H1 (cell line): ENCODE measurements at regions not wholly inside any gene's neighbourhood (a gene's known extent, or its start where the extent isn't known, plus 50 kb on each side); places are given as distances from the start of the nearest gene placed in this dataset.
A peak's percentile ranks its signal among the peaks of the same experiment; 100 is the strongest.

ENCODE experiments used
- CTCF ChIA-PET: fragments of 300-600 bp; sonication (Branson Sonifier 250); formaldehyde crosslinking; loops from one replicate; lab custom pipeline; 2021; ENCODE audit not compliant: partially characterized antibody; lab: Charles Lee
- POLR2A ChIA-PET: fragments of 300-600 bp; sonication (Branson Sonifier 250); formaldehyde crosslinking; loops from one replicate; lab custom pipeline; 2021; ENCODE audit warnings: inconsistent platforms; ENCODE audit not compliant: partially characterized antibody; lab: Charles Lee
- DNase-seq, 2 experiments: peaks; one replicate each; pipeline versions ENCODE4 v3.0.0 to v3.0.0-alpha.2; 2010 to 2022; ENCODE audit warnings: low spot score in 2 of 2, low read depth in 1 of 2, mixed read lengths in 1 of 2
- FAIRE-seq: peaks from 2 replicates; lab custom pipeline; 2011; peaks lifted over from hg19 to GRCh38; lab: Jason Lieb, UNC
- H2AFZ ChIP-seq: 2 replicates; pipeline ENCODE4 v1.8.1; 2012; ENCODE audit warnings: low read length, inconsistent platforms
- H2AK5ac ChIP-seq: 2 replicates; pipeline ENCODE4 v1.6.1; 2013; ENCODE audit warnings: low read depth, low read length
- H2BK120ac ChIP-seq: replicated peaks from 2 replicates; pipeline ENCODE3; 2013; ENCODE audit warnings: low read depth, low read length, inconsistent platforms
- H2BK12ac ChIP-seq: 2 replicates; pipeline ENCODE4 v1.6.1; 2013; ENCODE audit warnings: low read depth, low read length
- H2BK15ac ChIP-seq: 2 replicates; pipeline ENCODE4 v1.6.1; 2013; ENCODE audit warnings: low read length
- H2BK20ac ChIP-seq: 2 replicates; pipeline ENCODE4 v1.6.1; 2013; ENCODE audit warnings: low read length
- H2BK5ac ChIP-seq: 2 replicates; pipeline ENCODE4 v1.6.1; 2013; ENCODE audit warnings: low read depth, low read length
- H3K14ac ChIP-seq: 2 replicates; pipeline ENCODE4 v1.6.1; 2013; ENCODE audit warnings: inconsistent platforms; ENCODE audit not compliant: insufficient read length
- H3K18ac ChIP-seq: 2 replicates; pipeline ENCODE4 v1.6.1; 2013; ENCODE audit warnings: low read length; ENCODE audit errors: extremely low read depth
- H3K23ac ChIP-seq: 2 replicates; pipeline ENCODE4 v1.6.1; 2013; ENCODE audit warnings: inconsistent platforms; ENCODE audit not compliant: insufficient read length
- H3K23me2 ChIP-seq: 2 replicates; pipeline ENCODE4 v1.6.1; 2013; ENCODE audit warnings: low read depth, low read length
- H3K27ac ChIP-seq: 2 replicates; pipeline ENCODE4 v1.6.1; 2011; ENCODE audit warnings: low read depth, low read length, inconsistent platforms
- H3K27me3 ChIP-seq, 4 experiments: replicated peaks in 1 of 4; 1 replicate in 1 of 4; 2 replicates in 3 of 4; pipeline versions ENCODE4 v1.6.1 to v1.8.1; 2011 to 2013; ENCODE audit warnings: low read length in 3 of 4, mild to moderate bottlenecking in 3 of 4, inconsistent platforms in 2 of 4, mixed read lengths in 2 of 4, moderate library complexity in 1 of 4; ENCODE audit not compliant: control insufficient read depth in 3 of 4, insufficient read depth in 3 of 4; ENCODE audit errors: extremely low read depth in 1 of 4
- H3K36me3 ChIP-seq, 4 experiments: 2 replicates each; pipeline versions ENCODE4 v1.6.1 to v1.8.1; 2011 to 2013; ENCODE audit warnings: mild to moderate bottlenecking in 4 of 4, low read length in 3 of 4, moderate library complexity in 2 of 4, control low read depth in 1 of 4, inconsistent platforms in 1 of 4; ENCODE audit not compliant: insufficient read depth in 4 of 4, control insufficient read depth in 2 of 4
- H3K4ac ChIP-seq: replicated peaks from 2 replicates; pipeline ENCODE3; 2013; ENCODE audit warnings: low read length, low read depth, mixed read lengths, inconsistent platforms; ENCODE audit not compliant: insufficient read length
- H3K4me1 ChIP-seq, 4 experiments: replicated peaks in 1 of 4; 1 replicate in 1 of 4; 2 replicates in 3 of 4; pipeline versions ENCODE4 v1.6.1 to v1.8.1; 2011 to 2013; ENCODE audit warnings: low read length in 3 of 4, inconsistent platforms in 2 of 4, mixed read lengths in 1 of 4; ENCODE audit not compliant: insufficient read depth in 4 of 4, control insufficient read depth in 3 of 4
- H3K4me2 ChIP-seq, 2 experiments: 2 replicates each; pipeline versions ENCODE4 v1.6.1 to v1.8.1; 2011 to 2013; ENCODE audit warnings: low read depth in 2 of 2, low read length in 2 of 2, control low read depth in 1 of 2, inconsistent platforms in 1 of 2, mild to moderate bottlenecking in 1 of 2; ENCODE audit not compliant: insufficient read depth in 1 of 2
- H3K4me3 ChIP-seq, 4 experiments: fragments of 200-600, 300-600 bp in 1 of 4; sonication (generic), shearing (Covaris generic), sonication (Bioruptor Twin) in 1 of 4; 2 replicates each; pipeline versions ENCODE4 v1.5.1 to v1.8.1; 2011 to 2016; ENCODE audit warnings: low read length in 4 of 4, low read depth in 3 of 4, control low read depth in 2 of 4, inconsistent platforms in 2 of 4, mild to moderate bottlenecking in 2 of 4, mixed read lengths in 1 of 4, moderate library complexity in 1 of 4; ENCODE audit not compliant: insufficient read depth in 2 of 4; ENCODE audit errors: extremely low read depth in 1 of 4
- H3K56ac ChIP-seq: replicated peaks from 2 replicates; pipeline ENCODE3; 2013; ENCODE audit warnings: low read depth, mild to moderate bottlenecking, mixed read lengths, low read length, inconsistent platforms; ENCODE audit not compliant: insufficient read length
- H3K79me1 ChIP-seq: 2 replicates; pipeline ENCODE4 v1.6.1; 2013; ENCODE audit warnings: low read depth, low read length, control low read depth
- H3K79me2 ChIP-seq, 2 experiments: 2 replicates each; pipeline versions ENCODE4 v1.6.1 to v1.8.1; 2012 to 2013; ENCODE audit warnings: low read length in 2 of 2, mild to moderate bottlenecking in 2 of 2, inconsistent platforms in 1 of 2; ENCODE audit not compliant: insufficient read depth in 2 of 2, control insufficient read depth in 1 of 2
- H3K9ac ChIP-seq, 4 experiments: replicated peaks in 1 of 4; 1 replicate in 1 of 4; 2 replicates in 3 of 4; pipeline versions ENCODE4 v1.6.1 to v1.8.1; 2011 to 2013; ENCODE audit warnings: low read depth in 3 of 4, low read length in 3 of 4, control low read depth in 2 of 4, mild to moderate bottlenecking in 2 of 4, moderate library complexity in 2 of 4, inconsistent platforms in 1 of 4; ENCODE audit errors: extremely low read depth in 1 of 4
- H3K9me3 ChIP-seq, 2 experiments: 2 replicates each; pipeline versions ENCODE4 v1.6.1 to v1.8.1; 2012 to 2013; ENCODE audit warnings: mild to moderate bottlenecking in 2 of 2, moderate library complexity in 2 of 2, control low read depth in 1 of 2, inconsistent platforms in 1 of 2, low read depth in 1 of 2, low read length in 1 of 2, mixed read lengths in 1 of 2; ENCODE audit not compliant: insufficient read depth in 2 of 2
- H4K20me1 ChIP-seq, 2 experiments: replicated peaks in 1 of 2; 2 replicates each; pipeline versions ENCODE3 to v1.8.1; 2011 to 2013; ENCODE audit warnings: inconsistent platforms in 2 of 2, low read length in 2 of 2, mild to moderate bottlenecking in 1 of 2; ENCODE audit not compliant: insufficient read depth in 2 of 2, control insufficient read depth in 1 of 2
- H4K5ac ChIP-seq: 2 replicates; pipeline ENCODE4 v1.6.1; 2013; ENCODE audit warnings: low read length, low read depth, mixed read lengths, inconsistent platforms; ENCODE audit not compliant: insufficient read length
- H4K8ac ChIP-seq: 2 replicates; pipeline ENCODE4 v1.8.0; 2013; ENCODE audit warnings: mild to moderate bottlenecking, moderate library complexity, low read length, inconsistent platforms; ENCODE audit not compliant: insufficient read depth; ENCODE audit errors: extremely low read depth
- H4K91ac ChIP-seq: replicated peaks from 2 replicates; pipeline ENCODE3; 2013; ENCODE audit warnings: low read length, mixed read lengths, inconsistent platforms; ENCODE audit not compliant: insufficient read length
- CEBPB ChIP-seq: IDR thresholded peaks from 2 replicates; pipeline ENCODE4 v1.6.1; 2012; ENCODE audit warnings: low read depth, low read length
- HDAC2 ChIP-seq, 2 experiments: fragments of 300-600 bp in 1 of 2; sonication (generic) in 1 of 2; IDR thresholded peaks; 2 replicates each; pipeline ENCODE4 v1.6.1; 2011 to 2012; ENCODE audit warnings: low read depth in 2 of 2, low read length in 2 of 2, mild to moderate bottlenecking in 2 of 2, moderate library complexity in 2 of 2, borderline replicate concordance in 1 of 2, inconsistent platforms in 1 of 2
- MAFK ChIP-seq: IDR thresholded peaks from 2 replicates; pipeline ENCODE4 v1.6.1; 2012; ENCODE audit warnings: low read depth, mild to moderate bottlenecking, improper control_type of control experiment, low read length
- RFX5 ChIP-seq: IDR thresholded peaks from 2 replicates; pipeline ENCODE4 v1.6.1; 2011; ENCODE audit warnings: low read depth, low read length, improper control_type of control experiment, borderline replicate concordance
- SUZ12 ChIP-seq: fragments of 200-600 bp; sonication (generic); IDR thresholded peaks from 2 replicates; pipeline ENCODE4 v1.6.1; 2012; ENCODE audit warnings: mild to moderate bottlenecking, inconsistent platforms, low read length, moderate library complexity, mixed read lengths
- WGBS, 2 experiments: shearing (Covaris generic) in 1 of 2; methylation state at CpG; one replicate each; pipeline versions ENCODE4 v1.1.6 to v1.1.7; 2013 to 2015; ENCODE audit warnings: low lambda C conversion rate in 2 of 2, mixed read lengths in 2 of 2, inconsistent platforms in 1 of 2, low coverage in 1 of 2, missing lambda C conversion rate in 1 of 2; ENCODE audit not compliant: insufficient replicate concordance in 2 of 2, insufficient coverage in 1 of 2, insufficient read length in 1 of 2; ENCODE audit errors: extremely low coverage in 1 of 2, missing lambda C conversion rate in 1 of 2; 5-methylcytosine and 5-hydroxymethylcytosine counted together

GRCh38 chr21:27823652-27824201 is 856.8 kb upstream of the ADAMTS5 start:
- H4K8ac ChIP-seq = no peak overlapping the region
- H4K20me1 ChIP-seq = no peaks in the 10 kb centered on the region
- H4K5ac ChIP-seq = no peak overlapping the region
- H3K4me2 ChIP-seq = no peak overlapping the region
- H3K4me3 ChIP-seq = no peak overlapping the region
- H3K4ac ChIP-seq = no peak overlapping the region
- no peak overlapping the region for H2BK120ac ChIP-seq
- H3K18ac ChIP-seq = no peak overlapping the region
- H2BK12ac ChIP-seq = no peak overlapping the region
- no peak overlapping the region for H3K27ac ChIP-seq
- no peak overlapping the region for H3K23ac ChIP-seq
- no peak for FAIRE-seq
- no peak overlapping the region for H3K56ac ChIP-seq
- TF ChIP-seq HDAC2 (IDR thresholded peaks at IDR 0.05; ENCODE audit: borderline replicate concordance in 1 of 2, low read depth in 2 of 2, low read length in 2 of 2) = no peak
- peak; percentile 47; the same call in 1 of the 2 replicates for TF ChIP-seq CEBPB
- no peak for TF ChIP-seq RFX5
- TF ChIP-seq SUZ12 = no peak
- TF ChIP-seq MAFK = no peak
- TF ChIP-seq, all 59 proteins: peak for 1
- Histone ChIP-seq H2AK5ac (no peak overlapping the region), H3K9me3 (no peaks in the 10 kb centered on the region), H4K91ac (no peak overlapping the region), H3K4me1 (no peaks in the 10 kb centered on the region), H3K23me2 (no peaks in the 10 kb centered on the region), H2BK5ac (no peak overlapping the region), H3K9ac (no peak overlapping the region), H2BK20ac (no peak overlapping the region), H3K79me1 (no peaks in the 10 kb centered on the region), H3K36me3 (no peaks in the 10 kb centered on the region), H2BK15ac (no peak overlapping the region), H3K14ac (no peak overlapping the region), H3K79me2 (no peaks in the 10 kb centered on the region), H3K27me3 (no peaks in the 10 kb centered on the region), H2AFZ (no peak overlapping the region)
- POLR2A ChIA-PET = no interaction called here
- CTCF ChIA-PET = no interaction called here
- DNase-seq = no peak
- 97% methylated on average over 8 of the region's 8 CpGs; no CpG with 5 or more reads in 1 of the 2 experiments for WGBS, 2 experiments
